ENCODE measurements at regions not wholly inside any gene's neighbourhood (a gene's known extent, or its start where the extent isn't known, plus 50 kb on each side); places are given as distances from the start of the nearest gene placed in this dataset.

- TF ChIP-seq CTCF (IDR thresholded peaks at IDR 0.05; ENCODE audit: low read depth, low read length, missing control alignments): no peak
- no peak for DNase-seq (ENCODE audit: low read depth)
- H3K4me3 ChIP-seq (ENCODE audit: low read depth, low read length): no peak overlapping the region
Observed at GRCh38 chr13:44698066-44698465, 121.9 kb upstream of the TSC22D1 start.

- TF ChIP-seq CTCF (IDR thresholded peaks at IDR 0.05; ENCODE audit: low read depth, low read length, missing control alignments): no peak
- no peak for DNase-seq (ENCODE audit: low read depth)
- no peak overlapping the region for H3K4me3 ChIP-seq (ENCODE audit: low read depth, low read length)
Observed at GRCh38 chr13:44697058-44697457, 120.9 kb upstream of the TSC22D1 start.

- DNase-seq (ENCODE audit: low read depth): no peak
- no peak overlapping the region for H3K4me3 ChIP-seq (ENCODE audit: low read depth, low read length)
- no peak for TF ChIP-seq CTCF (IDR thresholded peaks at IDR 0.05; ENCODE audit: low read depth, low read length, missing control alignments)
Observed at GRCh38 chr13:44695520-44695919, 119.4 kb upstream of the TSC22D1 start.

- H3K4me3 ChIP-seq (ENCODE audit: low read depth, low read length): no peak overlapping the region
- TF ChIP-seq CTCF (IDR thresholded peaks at IDR 0.05; ENCODE audit: low read depth, low read length, missing control alignments): no peak
- no peak for DNase-seq (ENCODE audit: low read depth)
Observed at GRCh38 chr13:44694842-44695241, 118.7 kb upstream of the TSC22D1 start.

GRCh38 chr13:44694291-44694690 is 118.2 kb upstream of the TSC22D1 start:
- TF ChIP-seq CTCF (IDR thresholded peaks at IDR 0.05; ENCODE audit: low read depth, low read length, missing control alignments): no peak
- no peak for DNase-seq (ENCODE audit: low read depth)

GRCh38 chr13:44693156-44693764 is 117.1 kb upstream of the TSC22D1 start:
- no peak for DNase-seq (ENCODE audit: low read depth)

More at GRCh38 chr13:44694291-44694690, 118.2 kb upstream of the TSC22D1 start:
- no peak overlapping the region for H3K4me3 ChIP-seq (ENCODE audit: low read depth, low read length)

More at GRCh38 chr13:44693156-44693764, 117.1 kb upstream of the TSC22D1 start:
- TF ChIP-seq CTCF (IDR thresholded peaks at IDR 0.05; ENCODE audit: low read depth, low read length, missing control alignments): no peak
- no peak overlapping the region for H3K4me3 ChIP-seq (ENCODE audit: low read depth, low read length)
